Left forelimb (tissue), 1 donor: ENCODE measurements at regions not wholly inside any gene's neighbourhood (a gene's known extent, or its start where the extent isn't known, plus 50 kb on each side); places are given as distances from the start of the nearest gene placed in this dataset.
"Not testable (repeated sequence)": the region's sequence is repeated elsewhere in the genome, so short reads cannot be mapped to it uniquely, and the experiment has no call there.

ENCODE experiments used
- DNase-seq: peaks from one replicate; pipeline ENCODE4 v3.0.0-alpha.2; 2018; ENCODE audit warnings: low spot score

DNA sequence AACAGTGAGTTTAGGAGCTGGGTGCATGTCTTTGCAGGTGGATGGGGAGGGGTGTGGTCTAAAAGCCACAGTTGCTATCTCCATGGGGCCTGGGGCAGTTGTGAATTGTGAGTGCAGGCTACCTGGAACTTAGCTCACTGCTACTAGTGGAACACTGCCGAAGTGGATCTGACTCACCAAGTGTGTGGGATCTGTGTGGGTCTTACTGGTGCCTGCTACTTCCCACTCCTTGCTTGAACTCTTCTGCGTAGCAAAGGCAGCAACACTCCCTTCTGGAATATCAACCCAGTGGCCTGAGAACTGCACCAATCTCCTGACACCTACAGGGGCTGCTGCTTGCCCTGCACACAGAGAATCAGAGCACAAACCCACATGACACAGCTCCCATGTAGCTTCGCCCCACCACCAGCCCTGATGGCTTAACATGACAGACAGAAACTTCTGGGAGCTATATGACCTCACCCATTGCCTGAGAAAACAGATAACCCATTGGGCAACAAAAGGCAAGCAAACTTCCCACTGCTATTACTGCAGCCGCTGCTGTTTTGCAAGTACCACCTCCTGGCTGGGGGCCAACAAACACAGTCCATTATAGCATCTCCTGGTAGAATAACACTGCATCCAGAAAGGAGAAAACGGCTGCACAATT lies 455.1 kb upstream of the DDX18 start:
- no peak for DNase-seq

DNA sequence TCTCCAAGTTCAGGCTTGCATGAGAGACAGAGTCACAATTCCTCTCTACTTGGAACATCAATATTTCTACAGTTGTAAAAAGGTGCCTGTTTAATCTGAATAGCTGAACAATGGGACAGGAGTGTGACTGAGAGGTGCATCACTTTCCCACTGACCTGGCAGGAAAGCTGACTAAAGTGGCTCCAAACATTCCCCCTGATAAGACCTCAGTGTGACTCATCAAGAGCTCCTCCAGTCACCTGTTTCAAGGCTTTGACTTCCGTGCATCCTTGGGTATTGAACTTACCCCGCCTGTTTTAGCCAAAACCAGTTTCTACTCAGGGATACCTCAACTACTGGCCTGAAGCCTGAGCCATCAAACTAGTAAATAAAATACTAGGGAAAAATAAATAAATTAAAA lies 453.9 kb upstream of the DDX18 start:
- DNase-seq, result no peak

DNA sequence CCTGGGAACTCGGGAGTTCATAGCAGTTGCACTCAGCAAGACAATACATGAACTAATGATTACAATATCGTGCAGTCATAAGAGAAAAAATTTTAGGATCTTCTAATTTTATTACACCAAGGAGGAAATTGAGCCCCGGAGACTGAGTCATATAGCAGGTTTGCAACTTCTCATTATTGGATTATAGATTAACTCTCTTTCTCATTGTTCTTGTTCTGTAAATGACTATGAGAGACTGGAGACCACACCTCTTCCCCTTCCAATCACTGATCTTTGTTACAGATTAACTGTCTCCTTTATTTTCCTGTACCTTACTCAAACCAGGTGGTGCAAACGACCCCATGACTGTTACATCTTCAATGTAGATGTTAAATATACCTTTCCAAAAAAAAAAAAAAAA lies 435.8 kb upstream of the DDX18 start:
- no peak for DNase-seq

DNA sequence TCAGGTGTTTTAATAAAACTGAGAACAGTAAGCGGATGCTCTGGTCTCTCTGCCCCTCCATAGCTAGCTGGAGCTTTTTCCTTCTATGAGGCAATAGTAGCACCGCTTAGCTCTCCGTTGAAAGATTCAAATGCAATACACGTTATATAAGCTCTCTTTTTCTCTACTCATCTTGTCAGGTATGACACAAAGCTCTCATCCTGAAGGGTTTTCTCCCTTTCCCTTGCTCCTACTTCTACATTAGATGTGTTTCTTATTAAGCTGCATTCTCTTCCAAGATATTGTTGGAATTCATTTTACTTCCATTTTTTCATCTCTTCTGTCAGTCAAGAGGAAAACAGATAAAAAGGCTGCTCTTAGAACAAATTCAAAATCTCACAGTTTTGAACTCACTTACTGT lies 434.6 kb upstream of the DDX18 start:
- no peak for DNase-seq

- not testable (repeated sequence) for DNase-seq
Measured at GRCh38 chr2:117383997-117384396, 430.5 kb upstream of the DDX18 start.

GRCh38 chr2:117396161-117396560 lies 418.3 kb upstream of the DDX18 start:
- DNase-seq, result no peak

GRCh38 chr2:117401582-117401981 lies 412.9 kb upstream of the DDX18 start:
- DNase-seq, result no peak

DNA sequence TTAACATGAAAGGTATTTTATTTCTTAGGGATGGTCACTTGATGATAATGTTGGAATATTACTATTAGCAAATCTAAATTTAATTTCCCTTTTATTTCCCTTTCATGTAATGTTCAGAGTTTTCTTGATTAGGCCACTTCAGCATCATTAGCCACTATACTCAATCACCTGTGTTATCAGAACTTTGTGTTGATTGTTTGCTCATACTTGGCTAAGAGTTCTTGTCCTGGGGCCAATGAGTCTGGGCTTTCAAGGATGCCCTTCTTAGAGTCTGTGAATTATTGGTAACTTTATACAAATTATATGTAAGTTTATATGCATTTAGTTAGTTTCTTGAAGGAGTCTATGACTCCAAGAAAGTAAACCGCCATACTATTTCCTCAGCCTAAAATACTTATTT lies 408.0 kb upstream of the DDX18 start:
- DNase-seq, result no peak

DNA sequence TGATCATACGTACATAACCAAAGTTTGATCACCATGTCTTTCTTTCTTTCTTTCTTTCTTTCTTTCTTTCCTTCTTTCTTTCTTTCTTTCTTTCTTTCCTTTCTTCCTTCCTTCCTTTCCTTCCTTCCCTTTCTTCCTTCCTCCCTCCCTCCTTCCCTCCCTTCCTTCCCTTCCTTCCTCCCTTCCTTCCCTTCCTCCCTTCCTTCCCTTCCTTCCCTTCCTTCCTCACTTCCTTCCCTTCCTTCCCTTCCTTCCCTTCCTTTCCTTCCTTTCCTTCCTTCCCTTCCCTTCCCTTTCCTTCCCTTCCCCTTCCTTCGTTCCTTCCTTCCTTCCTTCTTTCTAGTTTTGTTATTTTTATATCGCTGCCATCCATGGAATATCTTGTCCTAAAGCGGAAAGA lies 406.7 kb upstream of the DDX18 start:
- DNase-seq, result no peak

- DNase-seq, result no peak
Measured at GRCh38 chr2:117409443-117409842, 405.0 kb upstream of the DDX18 start.

DNA sequence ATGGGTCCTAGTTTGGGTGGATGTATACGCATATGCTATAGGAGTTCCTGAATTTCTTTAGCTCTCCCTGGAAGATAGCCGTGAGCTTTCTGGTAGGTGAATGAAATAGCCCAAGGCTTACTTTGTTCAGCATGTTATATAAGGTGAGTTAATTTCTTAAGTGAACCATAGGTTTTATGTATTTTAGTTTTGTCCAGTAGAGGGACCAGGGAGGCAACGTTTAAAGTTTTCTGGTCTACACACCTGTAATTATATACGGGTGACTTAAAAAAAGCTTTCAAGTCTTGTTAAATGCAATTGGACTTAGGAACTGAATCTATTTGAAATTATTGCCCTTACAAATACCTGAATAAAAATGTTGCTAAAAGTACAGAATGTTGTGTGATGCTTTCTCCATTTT lies 402.5 kb upstream of the DDX18 start:
- no peak for DNase-seq

- no peak for DNase-seq
Measured at GRCh38 chr2:117432746-117433145, 381.7 kb upstream of the DDX18 start.

GRCh38 chr2:117436697-117437096 lies 377.8 kb upstream of the DDX18 start:
- no peak for DNase-seq

GRCh38 chr2:117470311-117471095 lies 344.0 kb upstream of the DDX18 start:
- DNase-seq, result no peak

- no peak for DNase-seq
Measured at GRCh38 chr2:117481608-117482007, 332.9 kb upstream of the DDX18 start.

- DNase-seq, result no peak
Measured at GRCh38 chr2:117485588-117485987, 328.9 kb upstream of the DDX18 start.

- no peak for DNase-seq
Measured at GRCh38 chr2:117486081-117486480, 328.4 kb upstream of the DDX18 start.

DNA sequence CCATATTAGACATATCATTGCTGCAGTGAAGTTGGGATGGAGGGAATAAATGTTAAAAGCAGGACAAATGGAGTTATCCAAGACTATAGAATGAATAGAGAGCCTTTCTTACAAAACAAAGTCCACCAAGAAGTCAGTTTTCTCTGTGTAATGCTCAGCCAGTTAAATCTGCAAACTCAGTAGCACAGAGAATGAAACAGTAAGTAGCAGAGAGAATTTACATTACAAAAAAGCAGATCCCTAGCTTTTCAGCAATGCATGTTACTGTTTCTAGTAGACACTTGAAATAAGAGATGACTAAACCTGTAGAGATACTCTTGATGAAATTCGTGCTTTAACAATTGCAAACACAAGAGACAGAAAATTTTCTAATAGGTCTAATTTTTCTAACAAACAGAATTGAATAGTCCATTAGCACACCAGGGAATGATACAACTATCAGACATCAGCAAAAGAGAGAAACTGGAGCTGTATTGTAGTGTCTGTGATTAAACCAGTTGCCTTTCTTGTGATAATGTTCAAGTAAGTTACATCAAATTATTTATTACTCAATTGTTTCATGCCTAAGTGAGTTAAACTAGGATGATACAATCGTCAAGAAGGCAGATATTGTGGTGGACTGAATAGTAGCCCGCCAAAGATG lies 322.2 kb upstream of the DDX18 start:
- DNase-seq, result no peak

- no peak for DNase-seq
Measured at GRCh38 chr2:117500721-117501120, 313.8 kb upstream of the DDX18 start.

DNA sequence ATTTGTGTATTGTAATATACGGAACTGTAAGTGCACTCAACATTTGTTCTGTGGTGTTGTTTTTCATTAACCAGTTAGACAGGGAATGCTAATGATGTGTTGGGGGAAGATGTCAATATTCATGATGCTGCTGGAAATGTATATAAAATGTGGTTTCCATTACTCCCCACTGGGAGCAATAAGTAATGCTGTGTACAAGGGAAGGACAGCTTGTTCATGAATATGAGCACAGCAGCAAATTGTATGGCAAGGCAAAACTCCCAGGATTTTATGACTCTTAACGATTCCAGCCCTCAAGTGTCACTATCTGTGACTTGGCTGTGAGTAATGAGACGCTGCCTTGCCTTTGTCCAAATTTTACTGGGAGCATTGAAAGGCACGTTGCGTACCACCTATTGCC lies 312.4 kb upstream of the DDX18 start:
- DNase-seq, result no peak

- no peak for DNase-seq
Measured at GRCh38 chr2:117512307-117512706, 302.2 kb upstream of the DDX18 start.

- no peak for DNase-seq
Measured at GRCh38 chr2:117514371-117514770, 300.1 kb upstream of the DDX18 start.

DNA sequence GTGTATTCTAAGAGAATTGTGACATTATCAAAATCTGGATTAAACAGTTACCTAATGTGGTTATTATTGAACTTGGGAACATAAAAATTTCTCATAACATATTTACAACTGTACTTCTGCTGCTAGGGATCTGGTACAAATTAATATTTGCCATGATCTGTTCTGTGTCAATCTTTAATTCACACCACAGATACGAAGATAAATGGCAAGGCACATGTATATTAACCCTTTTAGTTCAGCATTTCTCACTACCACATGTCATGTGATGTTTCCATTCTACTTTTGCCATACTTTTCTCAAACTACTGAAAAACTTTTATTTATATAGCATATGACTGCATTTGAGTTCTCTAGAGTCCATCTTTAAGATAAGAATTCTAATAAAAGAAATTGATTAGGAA lies 295.3 kb upstream of the DDX18 start:
- no peak for DNase-seq
